Testis (tissue), 2 donors: ENCODE measurements at regions not wholly inside any gene's neighbourhood (a gene's known extent, or its start where the extent isn't known, plus 50 kb on each side); places are given as distances from the start of the nearest gene placed in this dataset.
A peak's percentile ranks its signal among the peaks of the same experiment; 100 is the strongest.

Source experiments
- DNase-seq: peaks from one replicate; pipeline ENCODE4 v3.0.0-alpha.2; 2019
- H3K27ac ChIP-seq, 2 donors: fragments of 200-600 bp; sonication (generic); one replicate each; pipeline ENCODE4 v1.5.1; 2019
- H3K27me3 ChIP-seq: fragments of 200-600 bp; sonication (generic); one replicate; pipeline ENCODE4 v1.5.1; 2019
- H3K36me3 ChIP-seq: fragments of 200-600 bp; sonication (generic); one replicate; pipeline ENCODE4 v1.5.1; 2017; ENCODE audit warnings: low read depth; ENCODE audit errors: missing control alignments
- H3K4me1 ChIP-seq: fragments of 200-600 bp; sonication (generic); one replicate; pipeline ENCODE4 v1.5.1; 2019
- H3K4me3 ChIP-seq, 2 donors: fragments of 200-600 bp; sonication (generic); one replicate each; pipeline ENCODE4 v1.5.1; 2017 to 2019
- H3K9me3 ChIP-seq: fragments of 200-600 bp; sonication (generic); one replicate; pipeline ENCODE4 v1.5.1; 2017
- POLR2A ChIP-seq: fragments of 450-650 bp; IDR thresholded peaks from one replicate; pipeline ENCODE4 v1.6.1; 2017; ENCODE audit warnings: antibody characterized with exemption, mild to moderate bottlenecking, moderate library complexity
- WGBS, 2 donors: methylation state at CpG; one replicate each; pipeline ENCODE4 v1.1.5; 2018; 5-methylcytosine and 5-hydroxymethylcytosine counted together
- intact Hi-C: fragments of 100-400 bp; cut with DNase I; formaldehyde crosslinking; loops from one replicate; pipeline ENCODE4 v1.15.1; 2023; ENCODE audit warnings: low total_unique reads
- TF ChIP-seq, protein P1 (sequence below), 3 experiments: fragments of 450-650 bp in 2 of 3; fragments of 200-600 bp in 1 of 3; sonication (generic) in 1 of 3; IDR thresholded peaks; one replicate each; pipeline ENCODE4 v1.5.1; 2016 to 2019; ENCODE audit warnings: antibody characterized with exemption in 3 of 3, mild to moderate bottlenecking in 2 of 3, moderate library complexity in 1 of 3

DNA sequence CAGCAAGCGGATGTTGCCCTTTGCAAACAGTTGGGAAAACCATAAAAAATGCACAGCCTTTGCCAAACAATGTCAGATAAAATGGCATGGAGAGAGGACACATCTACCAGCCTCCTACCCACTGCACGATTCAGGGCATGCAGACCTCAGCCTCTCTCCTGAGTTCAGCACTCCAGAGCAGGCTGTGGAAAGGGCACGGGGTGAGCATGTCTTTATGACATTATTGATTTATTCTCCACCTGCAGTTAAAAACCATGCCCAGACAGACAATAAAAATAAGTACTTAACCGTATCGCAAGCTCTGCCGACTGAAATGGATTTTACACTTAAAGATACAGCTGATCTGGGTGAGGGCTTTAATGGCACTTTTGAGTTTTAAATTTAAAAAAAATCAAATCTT, 127.1 kb downstream of the MAF start:
- Histone ChIP-seq H3K36me3 (no peaks in the 10 kb centered on the region), H3K4me1 (no peaks in the 10 kb centered on the region), H3K9me3 (no peaks in the 10 kb centered on the region), H3K27me3 (no peaks in the 10 kb centered on the region), H3K27ac (no peak overlapping the region), H3K4me3 (no peak overlapping the region)
- 74 to 75% methylated on average over 6 of the region's 6 CpGs for WGBS, 2 donors
- TF ChIP-seq, protein P1, sequence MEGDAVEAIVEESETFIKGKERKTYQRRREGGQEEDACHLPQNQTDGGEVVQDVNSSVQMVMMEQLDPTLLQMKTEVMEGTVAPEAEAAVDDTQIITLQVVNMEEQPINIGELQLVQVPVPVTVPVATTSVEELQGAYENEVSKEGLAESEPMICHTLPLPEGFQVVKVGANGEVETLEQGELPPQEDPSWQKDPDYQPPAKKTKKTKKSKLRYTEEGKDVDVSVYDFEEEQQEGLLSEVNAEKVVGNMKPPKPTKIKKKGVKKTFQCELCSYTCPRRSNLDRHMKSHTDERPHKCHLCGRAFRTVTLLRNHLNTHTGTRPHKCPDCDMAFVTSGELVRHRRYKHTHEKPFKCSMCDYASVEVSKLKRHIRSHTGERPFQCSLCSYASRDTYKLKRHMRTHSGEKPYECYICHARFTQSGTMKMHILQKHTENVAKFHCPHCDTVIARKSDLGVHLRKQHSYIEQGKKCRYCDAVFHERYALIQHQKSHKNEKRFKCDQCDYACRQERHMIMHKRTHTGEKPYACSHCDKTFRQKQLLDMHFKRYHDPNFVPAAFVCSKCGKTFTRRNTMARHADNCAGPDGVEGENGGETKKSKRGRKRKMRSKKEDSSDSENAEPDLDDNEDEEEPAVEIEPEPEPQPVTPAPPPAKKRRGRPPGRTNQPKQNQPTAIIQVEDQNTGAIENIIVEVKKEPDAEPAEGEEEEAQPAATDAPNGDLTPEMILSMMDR (IDR thresholded peaks at IDR 0.05), result no peak
- no peak for TF ChIP-seq POLR2A
- DNase-seq, result no peak
- intact Hi-C loops, result no loop called here

DNA sequence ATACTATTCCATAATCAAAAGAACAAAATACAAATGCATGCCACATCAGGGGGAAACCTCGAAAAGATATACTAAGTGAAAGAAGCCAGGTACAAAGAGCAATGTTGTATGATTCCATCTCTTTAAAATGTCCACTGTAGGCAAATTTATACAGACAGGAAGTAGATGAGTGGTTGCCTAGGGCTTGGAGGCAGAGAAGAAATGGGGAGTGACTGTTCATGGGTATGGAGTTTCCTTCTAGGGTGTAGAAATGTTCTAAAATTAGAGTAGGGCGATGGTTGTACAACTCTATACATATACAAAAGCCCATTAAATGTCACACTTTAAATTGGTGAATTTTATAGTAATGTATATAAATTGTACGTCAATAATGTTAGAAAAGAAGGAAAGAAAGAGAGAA, 128.1 kb downstream of the MAF start:
- no peak for DNase-seq
- 94 to 96% methylated on average over 3 of the region's 3 CpGs for WGBS, 2 donors
- Histone ChIP-seq H3K4me3 (no peak overlapping the region), H3K27me3 (no peaks in the 10 kb centered on the region), H3K27ac (no peak overlapping the region), H3K36me3 (no peaks in the 10 kb centered on the region), H3K4me1 (no peaks in the 10 kb centered on the region), H3K9me3 (no peaks in the 10 kb centered on the region)
- TF ChIP-seq, protein P1 (IDR thresholded peaks at IDR 0.05), result no peak
- TF ChIP-seq POLR2A, result no peak
- intact Hi-C loops, result no loop called here

DNA sequence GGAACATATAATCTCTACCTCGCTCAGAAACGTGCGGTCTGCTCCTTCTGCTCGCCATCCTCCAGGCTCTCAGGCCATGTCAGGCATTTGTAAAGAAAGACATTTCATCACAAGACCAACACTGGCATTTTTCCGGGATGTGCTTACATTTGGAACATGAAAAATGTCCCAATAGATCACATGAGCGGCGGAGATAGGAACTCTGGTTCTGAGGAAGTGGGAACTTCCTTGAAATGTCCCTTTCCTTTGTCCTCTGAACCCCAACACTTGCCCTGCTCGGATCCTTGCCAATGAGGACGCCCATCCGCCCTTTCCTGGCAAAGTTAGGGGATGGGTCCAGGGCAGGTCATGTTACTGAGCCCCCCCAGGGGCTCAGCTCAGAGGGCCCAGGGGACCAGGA, 130.5 kb downstream of the MAF start:
- intact Hi-C loops, result no loop called here
- TF ChIP-seq POLR2A, result no peak
- TF ChIP-seq, protein P1 (IDR thresholded peaks at IDR 0.05), result no peak
- Histone ChIP-seq H3K4me1 (no peaks in the 10 kb centered on the region), H3K9me3 (no peaks in the 10 kb centered on the region), H3K27ac (no peak overlapping the region), H3K27me3 (no peaks in the 10 kb centered on the region), H3K36me3 (no peaks in the 10 kb centered on the region), H3K4me3 (no peak overlapping the region)
- WGBS, 2 donors, result 85 to 87% methylated on average over 10 of the region's 10 CpGs
- peak; percentile 26 for DNase-seq

DNA sequence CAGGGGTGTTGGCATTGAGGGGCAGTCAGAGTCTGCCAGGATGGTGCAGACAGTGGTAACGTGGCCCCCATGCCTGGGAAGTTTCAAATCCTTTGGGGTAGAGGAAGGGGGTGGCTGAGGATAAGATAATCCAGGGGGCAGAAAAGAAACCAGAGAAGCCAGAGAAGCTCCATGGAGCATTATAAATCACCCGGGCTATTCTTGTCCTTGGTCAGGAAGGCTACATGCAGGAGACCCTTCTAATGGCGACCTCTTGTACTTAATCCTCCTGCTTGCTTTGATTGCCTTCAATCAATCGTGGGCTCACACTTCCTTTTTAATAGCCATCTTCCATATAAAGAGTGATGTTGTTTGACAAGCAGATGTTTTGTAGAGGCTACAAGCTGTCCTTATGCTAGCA, 131.9 kb downstream of the MAF start:
- no peaks in the 10 kb centered on the region for H3K36me3 ChIP-seq
- intact Hi-C loops, result no loop called here
- H3K4me3 ChIP-seq, result no peak overlapping the region
- no peak for DNase-seq
- WGBS, 2 donors, result 85 to 89% methylated on average over 4 of the region's 4 CpGs
- no peaks in the 10 kb centered on the region for H3K27me3 ChIP-seq
- no peaks in the 10 kb centered on the region for H3K9me3 ChIP-seq
- no peak overlapping the region for H3K27ac ChIP-seq
- TF ChIP-seq, protein P1 (IDR thresholded peaks at IDR 0.05), result no peak
- TF ChIP-seq POLR2A, result no peak
- no peaks in the 10 kb centered on the region for H3K4me1 ChIP-seq

DNA sequence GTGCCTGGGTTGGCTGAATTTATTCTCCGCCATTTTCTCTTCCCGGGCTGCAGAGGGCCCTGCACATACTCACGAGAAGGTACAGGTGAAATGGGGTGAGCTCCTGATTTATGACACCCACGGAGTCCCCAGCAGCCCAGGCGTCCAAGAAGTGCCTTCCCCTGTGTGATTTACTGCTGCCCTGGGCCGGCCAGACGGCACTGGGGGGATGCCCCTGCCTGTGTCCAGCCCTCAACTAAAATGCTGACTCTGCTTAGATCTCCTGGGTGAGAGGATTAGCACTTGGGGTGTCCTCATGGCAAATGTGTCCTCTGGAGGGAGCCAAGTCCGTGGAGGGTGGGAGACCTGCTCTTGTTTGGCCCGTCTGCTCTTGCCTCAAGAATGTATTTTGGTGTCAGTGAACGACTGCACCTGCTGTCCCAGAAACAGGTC, 132.4 kb downstream of the MAF start:
- Histone ChIP-seq H3K27ac (no peak overlapping the region), H3K4me1 (no peaks in the 10 kb centered on the region)
- 59 to 78% methylated on average over 2 to 10 of the region's 10 CpGs for WGBS, 2 donors

More for the DNA sequence above, 132.4 kb downstream of the MAF start:
- H3K36me3 ChIP-seq, result no peaks in the 10 kb centered on the region
- H3K4me3 ChIP-seq, result no peak overlapping the region
- H3K27me3 ChIP-seq, result no peaks in the 10 kb centered on the region
- no peaks in the 10 kb centered on the region for H3K9me3 ChIP-seq
- TF ChIP-seq POLR2A, result no peak
- TF ChIP-seq, protein P1 (IDR thresholded peaks at IDR 0.05), result no peak
- intact Hi-C loops, result no loop called here
- no peak for DNase-seq
